Endodermal cell (in vitro differentiated cells): ENCODE measurements at regions not wholly inside any gene's neighbourhood (a gene's known extent, or its start where the extent isn't known, plus 50 kb on each side); places are given as distances from the start of the nearest gene placed in this dataset.
"Not testable (repeated sequence)": the region's sequence is repeated elsewhere in the genome, so short reads cannot be mapped to it uniquely, and the experiment has no call there.

ENCODE experiments used
- DNase-seq: peaks from one replicate; pipeline ENCODE4 v3.0.0-alpha.2; 2017
- H3K27ac ChIP-seq: 2 replicates; pipeline ENCODE4 v1.5.1; 2013; ENCODE audit warnings: mild to moderate bottlenecking, low read depth, low read length, moderate library complexity
- H3K27me3 ChIP-seq: 2 replicates; pipeline ENCODE4 v1.6.1; 2013; ENCODE audit warnings: mild to moderate bottlenecking, low read length, moderate library complexity; ENCODE audit not compliant: insufficient read depth, control insufficient read depth, poor library complexity, severe bottlenecking
- H3K36me3 ChIP-seq: 2 replicates; pipeline ENCODE4 v1.7.0; 2013; ENCODE audit warnings: mild to moderate bottlenecking, low read length, moderate library complexity; ENCODE audit not compliant: control insufficient read depth, insufficient read depth
- H3K4me1 ChIP-seq: one replicate; pipeline ENCODE4 v1.7.0; 2013; ENCODE audit warnings: low read length; ENCODE audit not compliant: control insufficient read depth, insufficient read depth
- H3K4me3 ChIP-seq: 2 replicates; pipeline ENCODE4 v1.5.1; 2013; ENCODE audit warnings: mild to moderate bottlenecking, low read length, moderate library complexity
- H3K9ac ChIP-seq: 2 replicates; pipeline ENCODE4 v1.6.1; 2013; ENCODE audit warnings: mild to moderate bottlenecking, low read length, moderate library complexity; ENCODE audit not compliant: poor library complexity, severe bottlenecking; ENCODE audit errors: extremely low read depth
- H3K9me3 ChIP-seq: 2 replicates; pipeline ENCODE4 v1.6.1; 2013; ENCODE audit warnings: mild to moderate bottlenecking, low read length, moderate library complexity; ENCODE audit not compliant: control insufficient read depth
- H3K27ac Mint-ChIP-seq: 2 replicates; pipeline ENCODE4 v1.8.0; 2020; ENCODE audit warnings: mixed read lengths
- H3K27me3 Mint-ChIP-seq: 2 replicates; pipeline ENCODE4 v1.8.0; 2021; ENCODE audit warnings: mild to moderate bottlenecking, mixed read lengths; ENCODE audit not compliant: insufficient read depth
- H3K36me3 Mint-ChIP-seq: 2 replicates; pipeline ENCODE4 v1.8.0; 2020; ENCODE audit warnings: low read depth, mixed read lengths
- H3K4me1 Mint-ChIP-seq: 2 replicates; pipeline ENCODE4 v1.8.0; 2020; ENCODE audit warnings: mixed read lengths
- H3K4me3 Mint-ChIP-seq: 2 replicates; pipeline ENCODE4 v1.8.0; 2020; ENCODE audit warnings: mild to moderate bottlenecking, moderate library complexity, mixed read lengths
- H3K9me3 Mint-ChIP-seq: 2 replicates; pipeline ENCODE4 v1.8.0; 2020; ENCODE audit warnings: mild to moderate bottlenecking, mixed read lengths
- WGBS, 2 experiments: methylation state at CpG; one replicate each; pipeline versions ENCODE4 v1.1.5 to v1.1.7; 2013; ENCODE audit warnings: missing lambda C conversion rate in 2 of 2, mixed read lengths in 1 of 2; ENCODE audit not compliant: insufficient coverage in 1 of 2, insufficient read length in 1 of 2; 5-methylcytosine and 5-hydroxymethylcytosine counted together
- TF ChIP-seq, protein P1 (sequence below): fragments of 200-600 bp; sonication (generic); conservative IDR thresholded peaks from 2 replicates; pipeline ENCODE4 v1.5.0; 2021; ENCODE audit warnings: antibody characterized with exemption, mild to moderate bottlenecking

DNA sequence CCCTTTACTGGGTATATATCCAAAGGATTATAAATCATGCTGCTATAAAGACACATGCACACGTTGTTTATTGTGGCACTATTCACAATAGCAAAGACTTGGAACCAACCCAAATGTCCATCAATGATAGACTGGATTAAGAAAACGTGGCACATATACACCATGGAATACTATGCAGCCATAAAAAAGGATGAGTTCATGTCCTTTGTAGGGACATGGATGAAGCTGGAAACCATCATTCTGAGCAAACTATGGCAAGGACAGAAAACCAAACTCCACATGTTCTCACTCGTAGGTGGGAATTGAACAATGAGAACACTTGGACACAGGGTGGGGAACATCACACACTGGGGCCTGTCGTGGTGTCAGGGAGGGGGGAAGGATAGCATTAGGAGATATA lies 59.2 kb downstream of the CXorf49B start:
- H3K27me3 ChIP-seq, H3K36me3 ChIP-seq, H3K4me3 Mint-ChIP-seq, H3K9me3 ChIP-seq, H3K9ac ChIP-seq, H3K4me1 Mint-ChIP-seq, H3K27ac ChIP-seq, H3K27ac Mint-ChIP-seq, H3K36me3 Mint-ChIP-seq, H3K4me1 ChIP-seq, DNase-seq, H3K4me3 ChIP-seq: not testable (repeated sequence)
- WGBS, 2 experiments, result 100% methylated on average over 2 of the region's 4 CpGs; no CpG with 5 or more reads in 1 of the 2 experiments
- peaks cover 32% of the 10 kb centered on the region for H3K27me3 Mint-ChIP-seq
- H3K9me3 Mint-ChIP-seq, result peaks cover 79% of the 10 kb centered on the region

DNA sequence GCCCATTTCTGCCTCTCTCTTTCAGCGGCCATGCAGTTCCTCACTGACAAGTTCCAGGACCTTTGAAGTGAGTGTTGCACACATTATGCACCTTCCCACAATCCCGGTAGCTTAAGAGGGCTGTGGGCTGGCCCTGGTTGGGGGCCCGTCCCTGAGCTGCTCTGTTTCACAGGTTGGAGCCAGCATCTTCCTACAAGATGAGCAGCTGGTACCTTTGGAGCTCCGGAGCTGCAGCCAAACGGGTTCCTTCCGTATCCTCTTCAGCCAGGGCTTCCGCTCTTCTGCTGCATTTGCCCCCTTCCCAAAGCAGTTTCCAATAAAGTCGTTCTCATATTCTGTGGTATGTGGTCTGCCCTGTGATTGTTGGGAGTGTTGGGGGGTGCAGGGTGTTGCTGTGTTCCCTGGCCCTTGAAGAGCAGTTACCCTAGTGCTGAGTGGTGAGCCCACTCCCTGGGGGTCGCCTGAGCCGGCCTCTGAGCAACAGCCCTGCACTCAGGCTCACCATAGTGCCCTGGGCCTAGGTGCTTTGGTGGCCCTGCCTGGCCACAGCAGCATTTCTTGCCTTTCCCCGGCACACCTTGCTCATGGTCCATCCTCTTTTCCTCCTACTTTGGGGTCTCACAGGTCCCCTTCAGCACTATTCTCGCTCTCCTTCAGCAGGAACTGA lies 60.4 kb downstream of the CXorf49B start:
- H3K27ac ChIP-seq, result no peak overlapping the region
- no peaks in the 10 kb centered on the region for H3K36me3 ChIP-seq
- Mint-ChIP-seq H3K4me1 (no peaks in the 10 kb centered on the region), H3K27ac (no peak overlapping the region), H3K9me3 (peaks cover 73% of the 10 kb centered on the region), H3K27me3 (peaks cover 26% of the 10 kb centered on the region), H3K36me3 (no peaks in the 10 kb centered on the region), H3K4me3 (no peak overlapping the region)
- TF ChIP-seq, protein P1, sequence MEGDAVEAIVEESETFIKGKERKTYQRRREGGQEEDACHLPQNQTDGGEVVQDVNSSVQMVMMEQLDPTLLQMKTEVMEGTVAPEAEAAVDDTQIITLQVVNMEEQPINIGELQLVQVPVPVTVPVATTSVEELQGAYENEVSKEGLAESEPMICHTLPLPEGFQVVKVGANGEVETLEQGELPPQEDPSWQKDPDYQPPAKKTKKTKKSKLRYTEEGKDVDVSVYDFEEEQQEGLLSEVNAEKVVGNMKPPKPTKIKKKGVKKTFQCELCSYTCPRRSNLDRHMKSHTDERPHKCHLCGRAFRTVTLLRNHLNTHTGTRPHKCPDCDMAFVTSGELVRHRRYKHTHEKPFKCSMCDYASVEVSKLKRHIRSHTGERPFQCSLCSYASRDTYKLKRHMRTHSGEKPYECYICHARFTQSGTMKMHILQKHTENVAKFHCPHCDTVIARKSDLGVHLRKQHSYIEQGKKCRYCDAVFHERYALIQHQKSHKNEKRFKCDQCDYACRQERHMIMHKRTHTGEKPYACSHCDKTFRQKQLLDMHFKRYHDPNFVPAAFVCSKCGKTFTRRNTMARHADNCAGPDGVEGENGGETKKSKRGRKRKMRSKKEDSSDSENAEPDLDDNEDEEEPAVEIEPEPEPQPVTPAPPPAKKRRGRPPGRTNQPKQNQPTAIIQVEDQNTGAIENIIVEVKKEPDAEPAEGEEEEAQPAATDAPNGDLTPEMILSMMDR, result no peak
- H3K4me1 ChIP-seq, result no peaks in the 10 kb centered on the region
- H3K9ac ChIP-seq, result no peak overlapping the region
- peak; percentile 37 for DNase-seq
- no peaks in the 10 kb centered on the region for H3K27me3 ChIP-seq
- no peaks in the 10 kb centered on the region for H3K9me3 ChIP-seq
- WGBS, 2 experiments, result 80 to 86% methylated on average over 1 to 12 of the region's 12 CpGs
- H3K4me3 ChIP-seq, result no peak overlapping the region

DNA sequence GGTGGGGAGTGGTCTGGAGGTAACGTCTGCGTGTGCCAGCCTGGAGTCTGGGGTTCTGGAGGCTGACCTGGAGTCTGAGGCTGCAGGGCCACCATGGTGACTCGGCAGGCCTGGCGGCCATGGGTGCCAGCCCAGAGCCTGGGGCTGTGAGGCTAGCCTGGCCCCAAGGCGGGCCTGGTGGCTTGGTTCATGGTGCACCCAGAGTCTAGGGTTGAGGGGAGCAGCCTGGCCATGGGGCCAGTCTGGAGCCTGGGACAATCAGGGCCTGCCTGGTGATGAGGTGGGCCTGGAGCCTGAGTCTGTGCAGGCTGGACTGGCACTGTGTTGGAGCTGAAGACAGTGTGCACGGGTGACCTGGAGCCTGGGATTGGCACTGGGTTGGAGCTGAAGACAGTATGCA lies 64.9 kb downstream of the CXorf49B start:
- H3K27me3 ChIP-seq, result no peaks in the 10 kb centered on the region
- H3K27me3 Mint-ChIP-seq, result peaks cover 24% of the 10 kb centered on the region
- no peaks in the 10 kb centered on the region for H3K36me3 Mint-ChIP-seq
- H3K9ac ChIP-seq, result no peak overlapping the region
- TF ChIP-seq, protein P1, result no peak
- no peak overlapping the region for H3K27ac ChIP-seq
- WGBS, 2 experiments, result 96% methylated on average over 6 of the region's 6 CpGs; no CpG with 5 or more reads in 1 of the 2 experiments
- no peak overlapping the region for H3K27ac Mint-ChIP-seq
- no peaks in the 10 kb centered on the region for H3K36me3 ChIP-seq
- no peaks in the 10 kb centered on the region for H3K4me1 ChIP-seq
- peaks cover 3% of the 10 kb centered on the region for H3K4me1 Mint-ChIP-seq
- peaks cover 70% of the 10 kb centered on the region for H3K9me3 Mint-ChIP-seq
- H3K4me3 ChIP-seq, result no peak overlapping the region
- DNase-seq, result no peak
- no peaks in the 10 kb centered on the region for H3K9me3 ChIP-seq
- no peak overlapping the region for H3K4me3 Mint-ChIP-seq

DNA sequence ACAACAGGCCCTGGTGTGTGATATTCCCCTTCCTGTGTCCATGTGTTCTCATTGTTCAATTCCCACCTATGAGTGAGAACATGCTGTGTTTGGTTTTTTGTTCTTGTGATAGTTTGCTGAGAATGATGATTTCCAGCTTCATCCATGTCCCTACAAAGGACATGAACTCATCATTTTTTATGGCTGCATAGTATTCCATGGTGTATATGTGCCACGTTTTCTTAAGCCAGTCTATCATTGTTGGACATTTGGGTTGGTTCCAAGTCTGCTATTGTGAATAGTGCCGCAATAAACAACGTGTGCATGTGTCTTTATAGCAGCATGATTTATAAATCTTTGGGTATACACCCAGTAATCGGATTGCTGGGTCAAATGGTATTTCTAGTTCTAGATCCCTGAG lies 72.6 kb upstream of the NHSL2 start:
- DNase-seq, H3K4me3 ChIP-seq, H3K36me3 ChIP-seq, H3K36me3 Mint-ChIP-seq, H3K9ac ChIP-seq, H3K27ac Mint-ChIP-seq, H3K4me1 ChIP-seq, H3K9me3 ChIP-seq, H3K27ac ChIP-seq, H3K4me3 Mint-ChIP-seq, H3K4me1 Mint-ChIP-seq, H3K27me3 ChIP-seq: not testable (repeated sequence)
- 72 to 73% methylated on average over 4 of the region's 4 CpGs for WGBS, 2 experiments
- Mint-ChIP-seq H3K27me3 (peaks cover 39% of the 10 kb centered on the region), H3K9me3 (peaks cover 63% of the 10 kb centered on the region)
